ENCODE measurements at regions not wholly inside any gene's neighbourhood (a gene's known extent, or its start where the extent isn't known, plus 50 kb on each side); places are given as distances from the start of the nearest gene placed in this dataset.
"Not testable (repeated sequence)": the region's sequence is repeated elsewhere in the genome, so short reads cannot be mapped to it uniquely, and the experiment has no call there.

DNA sequence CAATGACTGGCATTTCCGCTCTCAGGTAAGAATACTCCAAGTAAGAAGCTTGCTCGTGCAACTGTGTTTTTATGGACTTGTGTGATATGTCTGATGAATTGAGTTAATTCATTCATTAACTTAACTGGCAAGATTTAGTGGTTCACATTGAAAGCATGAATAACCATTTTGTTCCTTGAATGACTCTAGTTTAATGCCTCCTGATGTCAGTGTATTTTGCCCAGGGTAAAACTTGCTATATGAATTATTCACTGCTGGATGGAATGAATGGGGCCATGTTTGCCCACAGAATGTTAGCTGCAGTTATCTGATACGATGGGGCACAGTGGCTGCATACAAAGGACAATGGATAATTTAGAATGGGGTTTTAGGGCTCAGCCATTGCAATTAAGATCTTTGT, 124.1 kb downstream of the ZNF365 start:
- Histone ChIP-seq H3K36me3 (ENCODE audit: low read depth, low read length) (no peaks in the 10 kb centered on the region), H3K9me3 (ENCODE audit: low read length) (no peaks in the 10 kb centered on the region), H3K4me2 (ENCODE audit: low read length) (no peak overlapping the region), H3K9ac (ENCODE audit: low read length) (no peak overlapping the region), H3K27ac (ENCODE audit: low read length) (no peak overlapping the region), H4K20me1 (ENCODE audit: low read length) (no peaks in the 10 kb centered on the region), H3K27me3 (ENCODE audit: low read length) (peaks cover 17% of the 10 kb centered on the region), H3K79me2 (ENCODE audit: low read length) (no peaks in the 10 kb centered on the region), H2AFZ (ENCODE audit: low read length) (no peak overlapping the region), H3K4me1 (ENCODE audit: insufficient read depth, low read length) (peaks cover 2% of the 10 kb centered on the region), H3K4me3 (ENCODE audit: low read length) (no peak overlapping the region), H3K9me2 (replicated peaks; ENCODE audit: low read length) (no peaks in the 10 kb centered on the region), H3F3A (ENCODE audit: low read length, unreplicated experiment) (no peaks in the 10 kb centered on the region)
- ATAC-seq = no peak
- POLR2A ChIA-PET (ENCODE audit: unreplicated experiment) = no interaction called here
- no TSS peak for BruUV-seq (replicated peaks)
- TF ChIP-seq, protein P1, sequence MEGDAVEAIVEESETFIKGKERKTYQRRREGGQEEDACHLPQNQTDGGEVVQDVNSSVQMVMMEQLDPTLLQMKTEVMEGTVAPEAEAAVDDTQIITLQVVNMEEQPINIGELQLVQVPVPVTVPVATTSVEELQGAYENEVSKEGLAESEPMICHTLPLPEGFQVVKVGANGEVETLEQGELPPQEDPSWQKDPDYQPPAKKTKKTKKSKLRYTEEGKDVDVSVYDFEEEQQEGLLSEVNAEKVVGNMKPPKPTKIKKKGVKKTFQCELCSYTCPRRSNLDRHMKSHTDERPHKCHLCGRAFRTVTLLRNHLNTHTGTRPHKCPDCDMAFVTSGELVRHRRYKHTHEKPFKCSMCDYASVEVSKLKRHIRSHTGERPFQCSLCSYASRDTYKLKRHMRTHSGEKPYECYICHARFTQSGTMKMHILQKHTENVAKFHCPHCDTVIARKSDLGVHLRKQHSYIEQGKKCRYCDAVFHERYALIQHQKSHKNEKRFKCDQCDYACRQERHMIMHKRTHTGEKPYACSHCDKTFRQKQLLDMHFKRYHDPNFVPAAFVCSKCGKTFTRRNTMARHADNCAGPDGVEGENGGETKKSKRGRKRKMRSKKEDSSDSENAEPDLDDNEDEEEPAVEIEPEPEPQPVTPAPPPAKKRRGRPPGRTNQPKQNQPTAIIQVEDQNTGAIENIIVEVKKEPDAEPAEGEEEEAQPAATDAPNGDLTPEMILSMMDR (conservative IDR thresholded peaks at IDR 0.05; ENCODE audit: low read depth, low read length) = no peak
- TF ChIP-seq EZH2phosphoT487 (IDR thresholded peaks at IDR 0.05; ENCODE audit: borderline replicate concordance, low read length) (no peak), EZH2 (IDR thresholded peaks at IDR 0.05; ENCODE audit: low read length, unreplicated experiment) (no peak)
- DNase-seq = no peak
- intact Hi-C loops (cut with micrococcal nuclease) = no loop called here
- CTCF ChIA-PET = no interaction called here

DNA sequence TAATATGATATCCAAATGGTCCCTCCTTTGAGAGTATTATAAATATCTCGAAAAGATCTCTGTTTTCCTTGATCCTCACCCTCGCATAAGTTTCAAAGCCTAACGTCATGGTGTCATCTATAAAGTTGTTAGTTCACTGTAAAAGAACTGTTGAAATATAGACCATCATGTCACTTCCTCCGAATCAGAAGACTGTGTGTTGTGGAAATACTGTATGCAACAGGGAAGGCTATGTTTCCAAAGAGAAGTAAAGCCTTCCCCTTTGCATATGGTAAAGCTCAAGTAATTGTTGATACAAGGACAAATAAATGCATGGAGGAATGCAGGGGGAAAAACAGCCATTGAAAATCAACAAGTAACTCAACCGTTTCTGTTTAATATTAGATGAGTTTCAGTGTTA, 125.9 kb downstream of the ZNF365 start:
- CTCF ChIA-PET = interaction anchor here (1.0 kb wide), 1 partner anchor 8 kb away, joined by 3 read pairs; no protein-coding TSS in a partner anchor
- BruUV-seq (replicated peaks); intact Hi-C loops (cut with micrococcal nuclease); H3K36me3 ChIP-seq (ENCODE audit: low read depth, low read length); POLR2A ChIA-PET (ENCODE audit: unreplicated experiment); H3K4me3 ChIP-seq (ENCODE audit: low read length); H3K27ac ChIP-seq (ENCODE audit: low read length); H3F3A ChIP-seq (ENCODE audit: low read length, unreplicated experiment); ATAC-seq; H2AFZ ChIP-seq (ENCODE audit: low read length); DNase-seq; H3K4me2 ChIP-seq (ENCODE audit: low read length); H3K79me2 ChIP-seq (ENCODE audit: low read length); H3K9ac ChIP-seq (ENCODE audit: low read length); H4K20me1 ChIP-seq (ENCODE audit: low read length); H3K9me2 ChIP-seq (replicated peaks; ENCODE audit: low read length); H3K9me3 ChIP-seq (ENCODE audit: low read length): not testable (repeated sequence)
- H3K4me1 ChIP-seq (ENCODE audit: insufficient read depth, low read length) = peaks cover 14% of the 10 kb centered on the region
- H3K27me3 ChIP-seq (ENCODE audit: low read length) = peaks cover 17% of the 10 kb centered on the region

DNA sequence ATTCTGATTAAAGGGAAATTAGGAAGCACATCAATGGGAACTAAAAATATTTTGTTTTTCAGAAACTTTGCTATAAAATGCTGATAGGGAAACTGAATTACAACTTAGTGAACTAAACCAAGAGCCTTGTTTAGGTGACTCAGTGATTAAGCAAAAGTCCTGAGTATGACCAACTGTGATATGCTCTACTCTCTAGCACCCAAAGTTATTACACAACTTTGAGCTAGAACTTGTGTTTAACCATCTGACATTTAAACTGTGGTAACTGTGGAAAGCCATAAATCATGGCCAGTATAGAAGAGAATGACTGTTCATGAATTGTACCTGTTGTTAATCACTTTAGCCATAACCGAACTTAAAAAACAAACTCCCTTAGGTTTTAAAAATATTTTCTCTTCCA, 127.4 kb downstream of the ZNF365 start:
- no peak for TF ChIP-seq EZH2 (IDR thresholded peaks at IDR 0.05; ENCODE audit: low read length, unreplicated experiment)
- TF ChIP-seq, protein P1 (conservative IDR thresholded peaks at IDR 0.05; ENCODE audit: low read depth, low read length) = no peak
- ChIA-PET CTCF (no interaction called here), POLR2A (ENCODE audit: unreplicated experiment) (interaction anchor here (0.6 kb wide), 1 partner anchor 232 kb away, joined by 4 read pairs; no protein-coding TSS in a partner anchor)
- no peaks in the 10 kb centered on the region for H3F3A ChIP-seq (ENCODE audit: low read length, unreplicated experiment)
- no peak overlapping the region for H3K9ac ChIP-seq (ENCODE audit: low read length)
- H3K4me2 ChIP-seq (ENCODE audit: low read length) = no peak overlapping the region
- no peaks in the 10 kb centered on the region for H3K36me3 ChIP-seq (ENCODE audit: low read depth, low read length)
- DNase-seq (peak; percentile 44), ATAC-seq (no peak)
- no TSS peak for BruUV-seq (replicated peaks)
- no peak overlapping the region for H3K27ac ChIP-seq (ENCODE audit: low read length)
- no peaks in the 10 kb centered on the region for H4K20me1 ChIP-seq (ENCODE audit: low read length)
- peaks cover 17% of the 10 kb centered on the region for H3K27me3 ChIP-seq (ENCODE audit: low read length)
- H3K9me2 ChIP-seq (replicated peaks; ENCODE audit: low read length) = no peaks in the 10 kb centered on the region
- intact Hi-C loops (cut with micrococcal nuclease) = no loop called here
- no peak overlapping the region for H3K4me3 ChIP-seq (ENCODE audit: low read length)
- H2AFZ ChIP-seq (ENCODE audit: low read length) = no peak overlapping the region
- peaks cover 14% of the 10 kb centered on the region for H3K4me1 ChIP-seq (ENCODE audit: insufficient read depth, low read length)
- no peaks in the 10 kb centered on the region for H3K79me2 ChIP-seq (ENCODE audit: low read length)
- H3K9me3 ChIP-seq (ENCODE audit: low read length) = no peaks in the 10 kb centered on the region
